ENCODE measurements at regions not wholly inside any gene's neighbourhood (a gene's known extent, or its start where the extent isn't known, plus 50 kb on each side); places are given as distances from the start of the nearest gene placed in this dataset.

DNA sequence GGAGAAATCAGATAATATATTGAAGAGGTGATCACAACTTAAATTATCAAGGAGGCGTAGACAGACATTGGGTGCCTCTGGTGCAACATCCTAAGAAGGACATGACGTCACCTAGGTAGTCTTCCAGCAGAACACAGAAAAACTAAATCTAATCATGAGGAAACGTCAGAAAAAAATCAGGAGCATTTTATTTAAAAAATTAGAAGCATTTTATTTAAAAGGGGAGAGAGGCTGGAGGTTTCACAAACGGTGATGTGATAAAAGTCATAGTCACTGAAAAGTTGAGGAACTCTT, 254.6 kb downstream of the TMEM167A start:
- TF ChIP-seq, protein P1, sequence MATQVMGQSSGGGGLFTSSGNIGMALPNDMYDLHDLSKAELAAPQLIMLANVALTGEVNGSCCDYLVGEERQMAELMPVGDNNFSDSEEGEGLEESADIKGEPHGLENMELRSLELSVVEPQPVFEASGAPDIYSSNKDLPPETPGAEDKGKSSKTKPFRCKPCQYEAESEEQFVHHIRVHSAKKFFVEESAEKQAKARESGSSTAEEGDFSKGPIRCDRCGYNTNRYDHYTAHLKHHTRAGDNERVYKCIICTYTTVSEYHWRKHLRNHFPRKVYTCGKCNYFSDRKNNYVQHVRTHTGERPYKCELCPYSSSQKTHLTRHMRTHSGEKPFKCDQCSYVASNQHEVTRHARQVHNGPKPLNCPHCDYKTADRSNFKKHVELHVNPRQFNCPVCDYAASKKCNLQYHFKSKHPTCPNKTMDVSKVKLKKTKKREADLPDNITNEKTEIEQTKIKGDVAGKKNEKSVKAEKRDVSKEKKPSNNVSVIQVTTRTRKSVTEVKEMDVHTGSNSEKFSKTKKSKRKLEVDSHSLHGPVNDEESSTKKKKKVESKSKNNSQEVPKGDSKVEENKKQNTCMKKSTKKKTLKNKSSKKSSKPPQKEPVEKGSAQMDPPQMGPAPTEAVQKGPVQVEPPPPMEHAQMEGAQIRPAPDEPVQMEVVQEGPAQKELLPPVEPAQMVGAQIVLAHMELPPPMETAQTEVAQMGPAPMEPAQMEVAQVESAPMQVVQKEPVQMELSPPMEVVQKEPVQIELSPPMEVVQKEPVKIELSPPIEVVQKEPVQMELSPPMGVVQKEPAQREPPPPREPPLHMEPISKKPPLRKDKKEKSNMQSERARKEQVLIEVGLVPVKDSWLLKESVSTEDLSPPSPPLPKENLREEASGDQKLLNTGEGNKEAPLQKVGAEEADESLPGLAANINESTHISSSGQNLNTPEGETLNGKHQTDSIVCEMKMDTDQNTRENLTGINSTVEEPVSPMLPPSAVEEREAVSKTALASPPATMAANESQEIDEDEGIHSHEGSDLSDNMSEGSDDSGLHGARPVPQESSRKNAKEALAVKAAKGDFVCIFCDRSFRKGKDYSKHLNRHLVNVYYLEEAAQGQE (IDR thresholded peaks at IDR 0.05): no peak
- TF ChIP-seq, protein P2, sequence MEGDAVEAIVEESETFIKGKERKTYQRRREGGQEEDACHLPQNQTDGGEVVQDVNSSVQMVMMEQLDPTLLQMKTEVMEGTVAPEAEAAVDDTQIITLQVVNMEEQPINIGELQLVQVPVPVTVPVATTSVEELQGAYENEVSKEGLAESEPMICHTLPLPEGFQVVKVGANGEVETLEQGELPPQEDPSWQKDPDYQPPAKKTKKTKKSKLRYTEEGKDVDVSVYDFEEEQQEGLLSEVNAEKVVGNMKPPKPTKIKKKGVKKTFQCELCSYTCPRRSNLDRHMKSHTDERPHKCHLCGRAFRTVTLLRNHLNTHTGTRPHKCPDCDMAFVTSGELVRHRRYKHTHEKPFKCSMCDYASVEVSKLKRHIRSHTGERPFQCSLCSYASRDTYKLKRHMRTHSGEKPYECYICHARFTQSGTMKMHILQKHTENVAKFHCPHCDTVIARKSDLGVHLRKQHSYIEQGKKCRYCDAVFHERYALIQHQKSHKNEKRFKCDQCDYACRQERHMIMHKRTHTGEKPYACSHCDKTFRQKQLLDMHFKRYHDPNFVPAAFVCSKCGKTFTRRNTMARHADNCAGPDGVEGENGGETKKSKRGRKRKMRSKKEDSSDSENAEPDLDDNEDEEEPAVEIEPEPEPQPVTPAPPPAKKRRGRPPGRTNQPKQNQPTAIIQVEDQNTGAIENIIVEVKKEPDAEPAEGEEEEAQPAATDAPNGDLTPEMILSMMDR (IDR thresholded peaks at IDR 0.05; ENCODE audit: low read depth, low read length, missing input control): no peak
- TF ChIP-seq, protein P3, sequence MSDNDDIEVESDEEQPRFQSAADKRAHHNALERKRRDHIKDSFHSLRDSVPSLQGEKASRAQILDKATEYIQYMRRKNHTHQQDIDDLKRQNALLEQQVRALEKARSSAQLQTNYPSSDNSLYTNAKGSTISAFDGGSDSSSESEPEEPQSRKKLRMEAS (IDR thresholded peaks at IDR 0.05): no peak
- TF ChIP-seq, protein P4, sequence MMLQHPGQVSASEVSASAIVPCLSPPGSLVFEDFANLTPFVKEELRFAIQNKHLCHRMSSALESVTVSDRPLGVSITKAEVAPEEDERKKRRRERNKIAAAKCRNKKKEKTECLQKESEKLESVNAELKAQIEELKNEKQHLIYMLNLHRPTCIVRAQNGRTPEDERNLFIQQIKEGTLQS (IDR thresholded peaks at IDR 0.05): no peak
- TF ChIP-seq RAD21 (IDR thresholded peaks at IDR 0.05): no peak
